ENCODE measurements at regions not wholly inside any gene's neighbourhood (a gene's known extent, or its start where the extent isn't known, plus 50 kb on each side); places are given as distances from the start of the nearest gene placed in this dataset.

- Histone ChIP-seq H3K4me1 (replicated peaks in 1 of 2) (peaks cover 7 to 16% of the 10 kb centered on the region in 2 donors), H3K4me3 (no peak overlapping the region), H3K9me3 (replicated peaks in 1 of 3) (no peaks in the 10 kb centered on the region), H3K36me3 (replicated peaks in 1 of 2) (no peaks in the 10 kb centered on the region), H3K27ac (no peak overlapping the region), H3K27me3 (no peaks in the 10 kb centered on the region)
- TF ChIP-seq POLR2A (IDR thresholded peaks at IDR 0.05) = no peak
- TF ChIP-seq CTCF (IDR thresholded peaks at IDR 0.05) = no peak
- no peak for DNase-seq
- WGBS, 4 donors = 56 to 66% (median 62%) methylated on average over 3 of the region's 3 CpGs
- intact Hi-C loops (cut with DNase I) = no loop called here
These were observed 196.3 kb upstream of the ARHGAP20 start for GRCh38 chr11:110908401-110909105.

- 64 to 78% (median 72%) methylated on average over 1 of the region's 1 CpG for WGBS, 4 donors
- intact Hi-C loops (cut with DNase I) = no loop called here
- Histone ChIP-seq H3K27me3 (no peaks in the 10 kb centered on the region), H3K36me3 (replicated peaks in 1 of 2) (no peaks in the 10 kb centered on the region), H3K9me3 (replicated peaks in 1 of 3) (no peaks in the 10 kb centered on the region), H3K4me3 (no peak overlapping the region), H3K4me1 (replicated peaks in 1 of 2) (peaks cover 7 to 16% of the 10 kb centered on the region in 2 donors), H3K27ac (no peak overlapping the region)
- DNase-seq = peak; percentile 44 to 70 (median 58)
- no peak for TF ChIP-seq POLR2A (IDR thresholded peaks at IDR 0.05)
- TF ChIP-seq CTCF (IDR thresholded peaks at IDR 0.05) = no peak
These were observed 195.4 kb upstream of the ARHGAP20 start for GRCh38 chr11:110907629-110908028.

- peak; percentile 43 to 76 (median 59) for DNase-seq
- Histone ChIP-seq H3K9me3 (replicated peaks in 1 of 3) (no peaks in the 10 kb centered on the region), H3K27me3 (no peaks in the 10 kb centered on the region), H3K27ac (no peak overlapping the region), H3K4me1 (replicated peaks in 1 of 2) (peaks cover 0 to 8% of the 10 kb centered on the region in 2 donors), H3K36me3 (replicated peaks in 1 of 2) (no peaks in the 10 kb centered on the region), H3K4me3 (no peak overlapping the region)
- WGBS, 4 donors = 56 to 77% (median 67%) methylated on average over 4 to 5 of the region's 5 CpGs
- intact Hi-C loops (cut with DNase I) = no loop called here
- TF ChIP-seq CTCF (IDR thresholded peaks at IDR 0.05) = no peak
These were observed 191.6 kb upstream of the ARHGAP20 start for GRCh38 chr11:110903830-110904229.

GRCh38 chr11:110903378-110903777 is 191.1 kb upstream of the ARHGAP20 start:
- DNase-seq = no peak
- Histone ChIP-seq H3K9me3 (replicated peaks in 1 of 3) (no peaks in the 10 kb centered on the region), H3K27me3 (no peaks in the 10 kb centered on the region), H3K4me3 (no peak overlapping the region), H3K36me3 (replicated peaks in 1 of 2) (no peaks in the 10 kb centered on the region), H3K27ac (no peak overlapping the region), H3K4me1 (replicated peaks in 1 of 2) (peaks cover 0 to 8% of the 10 kb centered on the region in 2 donors)
- TF ChIP-seq POLR2A (IDR thresholded peaks at IDR 0.05) (no peak), CTCF (IDR thresholded peaks at IDR 0.05) (no peak)
- intact Hi-C loops (cut with DNase I) = no loop called here
- WGBS, 4 donors = 83 to 94% (median 87%) methylated on average over 3 of the region's 3 CpGs
